Activated CD4-positive, alpha-beta memory T cell treated with anti-CD3 and anti-CD28 coated beads, Interleukin-2, amount 10 ng/mL, durations not matched to agents 7 days and 5 days (primary cell): ENCODE measurements at regions not wholly inside any gene's neighbourhood (a gene's known extent, or its start where the extent isn't known, plus 50 kb on each side); places are given as distances from the start of the nearest gene placed in this dataset.

Experiments
- CTCF ChIA-PET: fragments of 350-600 bp; sonication (Branson Sonifier 250); formaldehyde crosslinking; loops from one replicate; lab custom pipeline; 2021; ENCODE audit warnings: antibody characterized with exemption, inconsistent platforms; lab: Charles Lee
- POLR2A ChIA-PET: fragments of 350-600 bp; sonication (Branson Sonifier 250); formaldehyde crosslinking; loops from one replicate; lab custom pipeline; 2021; ENCODE audit warnings: antibody characterized with exemption; lab: Charles Lee
- DNase-seq: peaks from one replicate; pipeline ENCODE4 v3.0.0-alpha.2; 2020
- H3K27ac Mint-ChIP-seq: one replicate; pipeline ENCODE4 v1.8.0; 2021; ENCODE audit warnings: mild to moderate bottlenecking, mixed read lengths
- H3K27me3 Mint-ChIP-seq: one replicate; pipeline ENCODE4 v1.8.0; 2021; ENCODE audit warnings: mixed read lengths
- H3K36me3 Mint-ChIP-seq: one replicate; pipeline ENCODE4 v1.8.0; 2021; ENCODE audit warnings: low read depth, mixed read lengths
- H3K4me1 Mint-ChIP-seq: one replicate; pipeline ENCODE4 v1.8.0; 2021; ENCODE audit warnings: mixed read lengths
- H3K4me3 Mint-ChIP-seq: one replicate; pipeline ENCODE4 v1.8.0; 2021; ENCODE audit warnings: mild to moderate bottlenecking, mixed read lengths
- H3K9me3 Mint-ChIP-seq: one replicate; pipeline ENCODE4 v1.8.0; 2021; ENCODE audit warnings: mixed read lengths

GRCh38 chr13:33728271-33729037 is 89.5 kb upstream of the RFC3 start:
- no peaks in the 10 kb centered on the region for H3K36me3 Mint-ChIP-seq
- no peak overlapping the region for H3K27ac Mint-ChIP-seq
- no peaks in the 10 kb centered on the region for H3K9me3 Mint-ChIP-seq
- peaks cover 15% of the 10 kb centered on the region for H3K4me1 Mint-ChIP-seq
- H3K27me3 Mint-ChIP-seq: no peaks in the 10 kb centered on the region
- H3K4me3 Mint-ChIP-seq: no peak overlapping the region
- no peak for DNase-seq
- ChIA-PET CTCF (no interaction called here), POLR2A (no interaction called here)

- POLR2A ChIA-PET: no interaction called here
- no peak for DNase-seq
- Mint-ChIP-seq H3K4me1 (peaks cover 11% of the 10 kb centered on the region), H3K9me3 (no peaks in the 10 kb centered on the region), H3K27me3 (no peaks in the 10 kb centered on the region), H3K27ac (no peak overlapping the region), H3K36me3 (no peaks in the 10 kb centered on the region), H3K4me3 (no peak overlapping the region)
- CTCF ChIA-PET: interaction anchor here (0.6 to 1.6 kb wide), 3 partner anchors 14 to 187 kb away, joined by 3 to 4 read pairs (median 3); no protein-coding TSS in a partner anchor
These were observed 87.8 kb upstream of the RFC3 start for GRCh38 chr13:33730147-33730546.

- Mint-ChIP-seq H3K4me1 (peaks cover 11% of the 10 kb centered on the region), H3K9me3 (no peaks in the 10 kb centered on the region), H3K27ac (no peak overlapping the region), H3K36me3 (no peaks in the 10 kb centered on the region), H3K27me3 (no peaks in the 10 kb centered on the region), H3K4me3 (no peak overlapping the region)
- ChIA-PET CTCF (interaction anchor here (0.6 to 1.6 kb wide), 3 partner anchors 13 to 188 kb away, joined by 3 to 4 read pairs (median 3); no protein-coding TSS in a partner anchor), POLR2A (no interaction called here)
- DNase-seq: no peak
These were observed 87.3 kb upstream of the RFC3 start for GRCh38 chr13:33730619-33731018.

GRCh38 chr13:33735276-33735675 is 82.7 kb upstream of the RFC3 start:
- no peak overlapping the region for H3K27ac Mint-ChIP-seq
- H3K9me3 Mint-ChIP-seq: no peaks in the 10 kb centered on the region
- no peak overlapping the region for H3K4me3 Mint-ChIP-seq
- ChIA-PET POLR2A (no interaction called here), CTCF (no interaction called here)
- no peaks in the 10 kb centered on the region for H3K4me1 Mint-ChIP-seq
- no peaks in the 10 kb centered on the region for H3K27me3 Mint-ChIP-seq
- DNase-seq: no peak
- H3K36me3 Mint-ChIP-seq: no peaks in the 10 kb centered on the region

GRCh38 chr13:33739254-33739653 is 78.7 kb upstream of the RFC3 start:
- Mint-ChIP-seq H3K9me3 (no peaks in the 10 kb centered on the region), H3K4me3 (no peak overlapping the region), H3K4me1 (peaks cover 12% of the 10 kb centered on the region), H3K36me3 (no peaks in the 10 kb centered on the region), H3K27ac (no peak overlapping the region), H3K27me3 (no peaks in the 10 kb centered on the region)
- no peak for DNase-seq
- ChIA-PET CTCF (no interaction called here), POLR2A (no interaction called here)

GRCh38 chr13:33740134-33740538 is 77.8 kb upstream of the RFC3 start:
- DNase-seq: no peak
- Mint-ChIP-seq H3K4me1 (peaks cover 20% of the 10 kb centered on the region), H3K9me3 (no peaks in the 10 kb centered on the region), H3K27me3 (no peaks in the 10 kb centered on the region), H3K27ac (no peak overlapping the region), H3K4me3 (no peak overlapping the region), H3K36me3 (no peaks in the 10 kb centered on the region)
- POLR2A ChIA-PET: no interaction called here
- CTCF ChIA-PET: no interaction called here

GRCh38 chr13:33742321-33742720 is 75.6 kb upstream of the RFC3 start:
- Mint-ChIP-seq H3K4me3 (no peak overlapping the region), H3K27me3 (no peaks in the 10 kb centered on the region), H3K9me3 (no peaks in the 10 kb centered on the region), H3K4me1 (peaks cover 20% of the 10 kb centered on the region), H3K36me3 (no peaks in the 10 kb centered on the region), H3K27ac (no peak overlapping the region)
- no peak for DNase-seq
- ChIA-PET POLR2A (no interaction called here), CTCF (interaction anchor here (1.6 kb wide), 1 partner anchor 18 kb away, joined by 3 read pairs; no protein-coding TSS in a partner anchor)

- no peak overlapping the region for H3K4me3 Mint-ChIP-seq
- CTCF ChIA-PET: interaction anchor here (0.6 to 0.9 kb wide), 2 partner anchors 14 to 201 kb away, joined by 3 read pairs; no protein-coding TSS in a partner anchor
- no peaks in the 10 kb centered on the region for H3K36me3 Mint-ChIP-seq
- peak; percentile 18 for DNase-seq
- POLR2A ChIA-PET: no interaction called here
- H3K9me3 Mint-ChIP-seq: no peaks in the 10 kb centered on the region
- no peaks in the 10 kb centered on the region for H3K27me3 Mint-ChIP-seq
- H3K4me1 Mint-ChIP-seq: peaks cover 20% of the 10 kb centered on the region
- H3K27ac Mint-ChIP-seq: peak overlapping the region; percentile 43
These were observed 74.2 kb upstream of the RFC3 start for GRCh38 chr13:33743438-33744368.

GRCh38 chr13:33744589-33745369 is 73.2 kb upstream of the RFC3 start:
- Mint-ChIP-seq H3K4me1 (peaks cover 20% of the 10 kb centered on the region), H3K27me3 (no peaks in the 10 kb centered on the region), H3K27ac (no peak overlapping the region), H3K9me3 (no peaks in the 10 kb centered on the region), H3K36me3 (no peaks in the 10 kb centered on the region), H3K4me3 (no peak overlapping the region)
- ChIA-PET POLR2A (no interaction called here), CTCF (interaction anchor here (0.9 kb wide), 1 partner anchor 15 kb away, joined by 3 read pairs; no protein-coding TSS in a partner anchor)
- no peak for DNase-seq

GRCh38 chr13:33745370-33746324 is 72.3 kb upstream of the RFC3 start:
- peaks cover 20% of the 10 kb centered on the region for H3K4me1 Mint-ChIP-seq
- H3K9me3 Mint-ChIP-seq: no peaks in the 10 kb centered on the region
- no peaks in the 10 kb centered on the region for H3K27me3 Mint-ChIP-seq
- no peak overlapping the region for H3K4me3 Mint-ChIP-seq
- no peak for DNase-seq
- H3K36me3 Mint-ChIP-seq: no peaks in the 10 kb centered on the region
- POLR2A ChIA-PET: no interaction called here
- no peak overlapping the region for H3K27ac Mint-ChIP-seq
- CTCF ChIA-PET: no interaction called here

- Mint-ChIP-seq H3K36me3 (no peaks in the 10 kb centered on the region), H3K4me1 (peaks cover 20% of the 10 kb centered on the region), H3K9me3 (no peaks in the 10 kb centered on the region), H3K27me3 (no peaks in the 10 kb centered on the region), H3K27ac (no peak overlapping the region), H3K4me3 (no peak overlapping the region)
- ChIA-PET POLR2A (no interaction called here), CTCF (no interaction called here)
- DNase-seq: no peak
These were observed 71.1 kb upstream of the RFC3 start for GRCh38 chr13:33746867-33747266.

GRCh38 chr13:33751151-33751550 is 66.8 kb upstream of the RFC3 start:
- no peaks in the 10 kb centered on the region for H3K4me1 Mint-ChIP-seq

More at GRCh38 chr13:33751151-33751550, 66.8 kb upstream of the RFC3 start:
- no peaks in the 10 kb centered on the region for H3K27me3 Mint-ChIP-seq
- H3K9me3 Mint-ChIP-seq: no peaks in the 10 kb centered on the region
- no peak overlapping the region for H3K4me3 Mint-ChIP-seq
- no peak for DNase-seq
- no peaks in the 10 kb centered on the region for H3K36me3 Mint-ChIP-seq
- POLR2A ChIA-PET: no interaction called here
- H3K27ac Mint-ChIP-seq: no peak overlapping the region
- CTCF ChIA-PET: no interaction called here
